NCI-H2107 (cell line): ENCODE measurements at regions not wholly inside any gene's neighbourhood (a gene's known extent, or its start where the extent isn't known, plus 50 kb on each side); places are given as distances from the start of the nearest gene placed in this dataset.

Source experiments
- DNase-seq: peaks from one replicate; lab custom pipeline; 2025; lab: John Stamatoyannopoulos, UW

- DNase-seq, result no peak
Measured at GRCh38 chr10:10644008-10644646, 373.5 kb upstream of the CELF2 start.

- no peak for DNase-seq
Measured at GRCh38 chr10:10644676-10645385, 372.8 kb upstream of the CELF2 start.

GRCh38 chr10:10647331-10647730 is 370.3 kb upstream of the CELF2 start:
- DNase-seq, result no peak

- DNase-seq, result no peak
Measured at GRCh38 chr10:10657139-10657760, 360.4 kb upstream of the CELF2 start.

- DNase-seq, result no peak
Measured at GRCh38 chr10:10658172-10658785, 359.4 kb upstream of the CELF2 start.

- DNase-seq, result no peak
Measured at GRCh38 chr10:10660054-10660453, 357.6 kb upstream of the CELF2 start.

GRCh38 chr10:10661176-10661575 is 356.5 kb upstream of the CELF2 start:
- no peak for DNase-seq

GRCh38 chr10:10662716-10663408 is 354.8 kb upstream of the CELF2 start:
- no peak for DNase-seq

GRCh38 chr10:10663622-10664021 is 354.1 kb upstream of the CELF2 start:
- DNase-seq, result no peak

GRCh38 chr10:10665750-10666149 is 351.9 kb upstream of the CELF2 start:
- DNase-seq, result no peak

GRCh38 chr10:10667466-10667865 is 350.2 kb upstream of the CELF2 start:
- no peak for DNase-seq

- no peak for DNase-seq
Measured at GRCh38 chr10:10676972-10677371, 340.7 kb upstream of the CELF2 start.

GRCh38 chr10:10677479-10677878 is 340.2 kb upstream of the CELF2 start:
- DNase-seq, result no peak

GRCh38 chr10:10680496-10680895 is 337.2 kb upstream of the CELF2 start:
- no peak for DNase-seq

GRCh38 chr10:10684972-10685371 is 332.7 kb upstream of the CELF2 start:
- no peak for DNase-seq

- no peak for DNase-seq
Measured at GRCh38 chr10:10685566-10685965, 332.1 kb upstream of the CELF2 start.

GRCh38 chr10:10687751-10688150 is 329.9 kb upstream of the CELF2 start:
- no peak for DNase-seq

- no peak for DNase-seq
Measured at GRCh38 chr10:10699427-10699826, 318.2 kb upstream of the CELF2 start.

GRCh38 chr10:10701084-10701611 is 316.5 kb upstream of the CELF2 start:
- no peak for DNase-seq

- no peak for DNase-seq
Measured at GRCh38 chr10:10702211-10702610, 315.5 kb upstream of the CELF2 start.

GRCh38 chr10:10703382-10703781 is 314.3 kb upstream of the CELF2 start:
- no peak for DNase-seq

GRCh38 chr10:10712155-10712704 is 305.4 kb upstream of the CELF2 start:
- DNase-seq, result no peak
